NCI-H446 (cell line): ENCODE measurements at regions not wholly inside any gene's neighbourhood (a gene's known extent, or its start where the extent isn't known, plus 50 kb on each side); places are given as distances from the start of the nearest gene placed in this dataset.
A peak's percentile ranks its signal among the peaks of the same experiment; 100 is the strongest.

ENCODE experiments used
- DNase-seq, 2 experiments: peaks; one replicate each; lab custom pipeline; 2025; lab: John Stamatoyannopoulos, UW

- DNase-seq, result no peak
These were observed 149.5 kb downstream of the PCSK1 start for GRCh38 chr5:96283589-96283988.

- DNase-seq, result no peak
These were observed 151.0 kb downstream of the PCSK1 start for GRCh38 chr5:96282020-96282419.

- no peak for DNase-seq
These were observed 152.1 kb downstream of the PCSK1 start for GRCh38 chr5:96280946-96281393.

GRCh38 chr5:96279801-96280542 lies 153.1 kb downstream of the PCSK1 start:
- DNase-seq, result no peak

- DNase-seq, result peak in 1 of 2 experiments; percentile 13
These were observed 154.1 kb downstream of the PCSK1 start for GRCh38 chr5:96278981-96279380.

GRCh38 chr5:96275051-96275450 lies 158.0 kb downstream of the PCSK1 start:
- no peak for DNase-seq

- no peak for DNase-seq
These were observed 167.6 kb downstream of the PCSK1 start for GRCh38 chr5:96265487-96265886.

- no peak for DNase-seq
These were observed 169.0 kb downstream of the PCSK1 start for GRCh38 chr5:96264047-96264446.

- no peak for DNase-seq
These were observed 170.9 kb downstream of the PCSK1 start for GRCh38 chr5:96262105-96262504.

- no peak for DNase-seq
These were observed 173.0 kb downstream of the PCSK1 start for GRCh38 chr5:96260009-96260408.

GRCh38 chr5:96259151-96259772 lies 173.8 kb downstream of the PCSK1 start:
- DNase-seq, result no peak

- DNase-seq, result no peak
These were observed 174.4 kb downstream of the PCSK1 start for GRCh38 chr5:96258692-96259091.

GRCh38 chr5:96257904-96258303 lies 175.1 kb downstream of the PCSK1 start:
- DNase-seq, result no peak

- peak in 1 of 2 experiments; percentile 54 for DNase-seq
These were observed 176.1 kb downstream of the PCSK1 start for GRCh38 chr5:96256795-96257470.

- DNase-seq, result peak in 1 of 2 experiments; percentile 13
These were observed 177.9 kb downstream of the PCSK1 start for GRCh38 chr5:96254980-96255691.

GRCh38 chr5:96253140-96253539 lies 179.9 kb downstream of the PCSK1 start:
- no peak for DNase-seq

GRCh38 chr5:96252596-96252995 lies 180.5 kb downstream of the PCSK1 start:
- no peak for DNase-seq

- DNase-seq, result no peak
These were observed 182.3 kb downstream of the PCSK1 start for GRCh38 chr5:96250782-96251181.

- DNase-seq, result peak in 1 of 2 experiments; percentile 16
These were observed 184.9 kb downstream of the PCSK1 start for GRCh38 chr5:96248131-96248530.

- DNase-seq, result no peak
These were observed 185.3 kb downstream of the PCSK1 start for GRCh38 chr5:96247708-96248107.

- peak; percentile 80 to 93 for DNase-seq
These were observed 185.8 kb downstream of the PCSK1 start for GRCh38 chr5:96247097-96247701.
